ENCODE measurements at regions not wholly inside any gene's neighbourhood (a gene's known extent, or its start where the extent isn't known, plus 50 kb on each side); places are given as distances from the start of the nearest gene placed in this dataset.
A peak's percentile ranks its signal among the peaks of the same experiment; 100 is the strongest.

DNA sequence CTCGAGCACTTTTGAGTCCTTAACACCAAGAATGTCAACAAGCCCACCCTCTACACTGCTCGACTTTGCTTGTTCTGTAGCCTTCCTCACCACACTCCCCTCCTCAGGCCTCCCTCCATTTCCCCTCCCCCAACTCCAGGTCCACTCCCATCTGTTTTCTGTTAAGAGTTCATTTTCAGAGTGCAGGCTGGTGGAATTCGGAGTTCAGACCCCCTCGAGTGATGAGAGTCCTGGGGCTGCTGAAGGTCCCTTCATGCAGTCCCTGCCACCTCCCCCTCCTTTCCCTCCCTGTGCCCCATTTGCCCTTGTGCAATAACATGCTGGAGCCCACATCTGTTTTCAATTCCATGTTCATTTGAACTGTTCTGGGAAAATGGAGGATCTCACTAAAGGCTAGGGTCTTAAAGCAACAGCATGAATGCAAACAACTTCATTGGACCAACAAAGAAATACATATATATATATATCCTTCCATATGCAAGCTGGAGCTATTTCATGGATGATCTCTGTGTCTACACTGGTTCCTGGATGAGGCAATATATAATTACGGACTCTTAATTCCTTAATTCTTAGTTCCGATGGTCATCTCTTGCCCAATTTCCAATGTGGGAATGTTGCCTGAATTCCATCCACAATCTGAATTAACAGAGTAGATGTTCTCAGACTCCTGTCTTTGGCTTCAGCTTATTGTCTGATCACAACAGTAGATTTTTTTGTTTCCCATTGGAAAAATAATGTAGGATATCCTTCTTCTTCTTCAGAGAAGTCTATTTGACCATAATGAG lies 340.4 kb downstream of the ETS1 start:
- Mint-ChIP-seq H3K36me3 (no peaks in the 10 kb centered on the region), H3K27me3 (peaks cover 0 to 3% (median 0%) of the 10 kb centered on the region in 5 donors), H3K4me1 (no peaks in the 10 kb centered on the region), H3K9me3 (no peaks in the 10 kb centered on the region), H3K4me3 (no peak overlapping the region), H3K27ac (peak overlapping the region in 1 of 10 donors; percentile 55)
- ATAC-seq (no peak), DNase-seq (no peak)
- POLR2A ChIA-PET: no interaction called here

DNA sequence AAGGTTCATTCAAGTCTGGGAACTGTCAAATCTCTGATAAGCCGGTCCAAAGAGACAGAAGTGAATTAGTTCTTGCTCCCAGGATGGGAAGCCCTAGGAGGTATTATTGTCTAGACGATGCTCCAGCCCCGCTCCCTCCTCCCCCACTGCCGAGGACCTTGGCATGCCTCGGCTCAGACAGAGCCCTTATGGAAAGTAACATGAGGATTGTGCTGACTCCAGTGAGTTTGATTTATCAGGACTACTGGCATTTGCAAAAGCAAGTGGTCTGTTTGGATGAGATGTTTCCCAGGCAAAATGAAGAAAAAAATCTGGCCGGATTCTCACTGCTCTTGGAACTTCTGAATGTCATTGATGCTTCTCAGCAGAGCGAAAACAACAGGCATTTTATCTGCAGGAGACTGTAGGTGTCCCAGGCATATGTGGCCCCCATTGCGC lies 341.0 kb downstream of the ETS1 start:
- H3K36me3 Mint-ChIP-seq: no peaks in the 10 kb centered on the region
- H3K4me3 Mint-ChIP-seq: no peak overlapping the region
- POLR2A ChIA-PET: no interaction called here

DNA sequence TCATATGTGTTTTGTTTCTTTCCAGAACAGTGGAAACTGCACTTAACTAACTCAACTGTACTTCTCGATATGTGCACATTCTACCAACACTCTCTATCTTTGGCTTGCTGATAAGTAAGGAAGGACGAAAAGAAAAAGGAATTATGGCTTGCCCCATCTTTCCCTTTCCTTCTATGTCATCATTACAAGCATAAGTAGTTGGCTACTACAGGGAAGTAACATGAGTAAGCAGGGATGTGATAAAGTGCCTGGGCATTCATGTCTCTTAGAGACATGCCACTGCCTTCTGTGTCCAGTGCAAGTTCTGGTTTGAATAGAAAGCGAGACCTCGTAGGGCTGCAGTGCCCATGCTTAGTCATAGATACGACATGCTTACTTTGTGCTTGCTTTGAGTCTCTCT lies 342.5 kb downstream of the ETS1 start:
- DNase-seq (no peak), ATAC-seq (no peak)
- Mint-ChIP-seq H3K4me1 (no peaks in the 10 kb centered on the region), H3K27ac (no peak overlapping the region), H3K9me3 (no peaks in the 10 kb centered on the region), H3K27me3 (peaks cover 0 to 3% (median 0%) of the 10 kb centered on the region in 5 donors), H3K4me3 (no peak overlapping the region), H3K36me3 (no peaks in the 10 kb centered on the region)
- POLR2A ChIA-PET: no interaction called here

More for the DNA sequence above, 341.0 kb downstream of the ETS1 start:
- ATAC-seq: no peak
- H3K9me3 Mint-ChIP-seq: no peaks in the 10 kb centered on the region
- no peaks in the 10 kb centered on the region for H3K4me1 Mint-ChIP-seq
- H3K27me3 Mint-ChIP-seq: peaks cover 0 to 3% (median 0%) of the 10 kb centered on the region in 5 donors
- no peak for DNase-seq
- peak overlapping the region in 1 of 10 donors; percentile 55 for H3K27ac Mint-ChIP-seq

DNA sequence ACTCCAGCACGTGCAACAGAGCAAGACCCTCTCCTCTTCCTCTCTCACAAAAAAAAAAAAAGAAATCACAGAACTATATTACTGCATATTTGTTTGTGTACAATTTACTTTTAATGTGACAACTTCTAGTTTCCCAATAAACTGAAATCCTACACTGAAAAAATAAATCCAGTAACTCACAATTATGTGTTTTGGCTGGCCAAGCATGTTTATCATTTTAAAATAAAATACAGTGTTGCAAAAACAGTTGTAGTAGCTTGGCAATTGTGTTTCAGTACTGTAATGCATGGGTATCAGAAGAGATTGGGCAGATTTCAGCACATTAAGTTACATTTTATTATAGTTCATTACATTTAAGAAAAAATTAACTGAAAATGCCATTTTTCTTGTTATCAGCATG lies 344.9 kb downstream of the ETS1 start:
- Mint-ChIP-seq H3K27me3 (peaks cover 0 to 3% (median 0%) of the 10 kb centered on the region in 5 donors), H3K36me3 (no peaks in the 10 kb centered on the region), H3K4me3 (no peak overlapping the region), H3K4me1 (peaks cover 8 to 20% (median 15%) of the 10 kb centered on the region in 4 donors), H3K27ac (no peak overlapping the region), H3K9me3 (no peaks in the 10 kb centered on the region)
- no peak for DNase-seq
- no peak for ATAC-seq
- POLR2A ChIA-PET: no interaction called here

DNA sequence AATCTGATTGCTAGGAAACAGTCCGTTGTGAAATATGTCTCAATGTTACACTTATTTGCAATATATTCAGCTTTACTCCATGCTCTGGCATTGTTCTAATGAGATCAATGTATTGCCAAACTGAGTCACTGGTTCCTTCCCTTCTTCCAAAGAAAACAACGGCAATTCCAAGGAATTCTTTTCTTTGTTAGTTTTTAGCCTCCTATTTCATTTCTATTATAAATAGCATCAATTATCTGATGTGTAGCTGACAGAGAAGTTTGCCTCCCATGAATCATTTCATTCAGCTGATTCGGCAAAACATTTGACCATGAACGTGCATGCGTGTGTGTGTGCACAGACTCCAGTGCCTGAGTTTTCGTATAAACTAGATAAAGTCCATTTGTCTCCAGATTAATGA lies 346.8 kb downstream of the ETS1 start:
- Mint-ChIP-seq H3K4me3 (no peak overlapping the region), H3K9me3 (no peaks in the 10 kb centered on the region), H3K4me1 (peaks cover 8 to 20% (median 15%) of the 10 kb centered on the region in 4 donors), H3K27me3 (no peaks in the 10 kb centered on the region), H3K27ac (no peak overlapping the region), H3K36me3 (no peaks in the 10 kb centered on the region)
- POLR2A ChIA-PET: interaction anchor here (0.7 to 1.1 kb wide), 2 partner anchors 163 to 312 kb away, joined by 3 read pairs; no protein-coding TSS in a partner anchor
- ATAC-seq: no peak
- no peak for DNase-seq

DNA sequence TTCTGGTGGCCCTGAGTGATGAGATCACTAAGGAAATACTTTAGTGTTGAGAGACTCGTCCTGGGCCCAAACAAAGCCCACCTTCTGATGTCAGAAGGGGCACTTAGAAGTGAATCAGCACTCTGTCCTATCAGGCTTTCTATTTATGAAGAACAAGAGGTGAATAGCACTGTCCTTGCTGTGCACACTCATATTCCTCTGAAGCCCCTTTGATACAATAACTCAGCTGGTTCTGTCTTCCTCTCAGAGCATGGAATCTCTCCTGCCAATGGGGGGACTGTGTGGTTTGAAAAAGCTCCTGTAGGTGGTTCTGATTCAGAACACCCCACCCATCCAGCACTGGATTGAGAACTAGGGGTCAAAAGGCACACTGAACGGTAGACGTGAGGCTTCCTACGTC lies 348.1 kb downstream of the ETS1 start:
- Mint-ChIP-seq H3K27me3 (no peaks in the 10 kb centered on the region), H3K4me1 (peaks cover 8 to 20% (median 15%) of the 10 kb centered on the region in 4 donors), H3K4me3 (peak overlapping the region in 6 of 10 donors; percentile 3 to 63 (median 20)), H3K9me3 (no peaks in the 10 kb centered on the region), H3K27ac (peak overlapping the region in 9 of 10 donors; percentile 18 to 91 (median 74)), H3K36me3 (no peaks in the 10 kb centered on the region)
- POLR2A ChIA-PET: no interaction called here
- peak in 1 of 2 donors; percentile 30 for ATAC-seq
- no peak for DNase-seq

DNA sequence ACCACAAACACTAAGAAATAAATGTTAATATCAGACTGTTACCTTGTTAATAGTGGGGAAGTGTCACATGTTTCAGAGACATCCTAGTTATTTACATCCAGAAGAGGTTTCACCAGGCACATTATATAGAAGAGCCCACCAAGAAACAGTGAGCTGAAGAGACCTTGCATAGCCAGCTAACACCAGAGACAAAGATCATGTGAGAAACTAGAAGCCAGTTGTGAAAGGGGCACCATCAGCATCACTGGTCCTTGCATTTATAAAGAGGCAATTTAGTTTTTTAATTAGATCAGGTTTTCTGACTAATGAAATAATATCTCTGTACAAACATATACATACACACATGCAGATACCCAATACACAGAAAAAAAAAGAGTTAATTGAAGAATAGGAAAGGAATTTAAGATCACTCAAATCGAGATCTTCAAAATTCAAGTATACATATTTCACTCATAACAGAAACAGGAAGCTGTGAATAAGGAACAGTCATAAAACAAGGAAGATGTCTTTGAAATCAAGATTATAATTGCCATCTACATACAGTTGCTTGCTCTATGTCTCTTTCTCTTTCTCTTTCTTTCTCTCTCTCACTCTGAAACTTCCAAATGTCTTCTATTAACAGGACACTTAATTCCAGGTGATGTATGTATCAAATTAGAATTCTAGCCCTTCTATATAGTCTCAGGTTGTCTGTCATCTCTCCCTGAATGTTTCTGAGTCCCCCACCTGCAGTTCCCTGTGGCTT lies 348.7 kb downstream of the ETS1 start:
- H3K36me3 Mint-ChIP-seq: no peaks in the 10 kb centered on the region
- H3K27ac Mint-ChIP-seq: peak overlapping the region in 9 of 10 donors; percentile 18 to 91 (median 74)
- POLR2A ChIA-PET: no interaction called here
- peak in 2 of 10 donors; percentile 1 to 3 for DNase-seq
- ATAC-seq: peak in 1 of 2 donors; percentile 33
- H3K9me3 Mint-ChIP-seq: no peaks in the 10 kb centered on the region
- no peaks in the 10 kb centered on the region for H3K27me3 Mint-ChIP-seq
- peaks cover 8 to 20% (median 15%) of the 10 kb centered on the region in 4 donors for H3K4me1 Mint-ChIP-seq
- peak overlapping the region in 8 of 10 donors; percentile 3 to 63 (median 24) for H3K4me3 Mint-ChIP-seq

DNA sequence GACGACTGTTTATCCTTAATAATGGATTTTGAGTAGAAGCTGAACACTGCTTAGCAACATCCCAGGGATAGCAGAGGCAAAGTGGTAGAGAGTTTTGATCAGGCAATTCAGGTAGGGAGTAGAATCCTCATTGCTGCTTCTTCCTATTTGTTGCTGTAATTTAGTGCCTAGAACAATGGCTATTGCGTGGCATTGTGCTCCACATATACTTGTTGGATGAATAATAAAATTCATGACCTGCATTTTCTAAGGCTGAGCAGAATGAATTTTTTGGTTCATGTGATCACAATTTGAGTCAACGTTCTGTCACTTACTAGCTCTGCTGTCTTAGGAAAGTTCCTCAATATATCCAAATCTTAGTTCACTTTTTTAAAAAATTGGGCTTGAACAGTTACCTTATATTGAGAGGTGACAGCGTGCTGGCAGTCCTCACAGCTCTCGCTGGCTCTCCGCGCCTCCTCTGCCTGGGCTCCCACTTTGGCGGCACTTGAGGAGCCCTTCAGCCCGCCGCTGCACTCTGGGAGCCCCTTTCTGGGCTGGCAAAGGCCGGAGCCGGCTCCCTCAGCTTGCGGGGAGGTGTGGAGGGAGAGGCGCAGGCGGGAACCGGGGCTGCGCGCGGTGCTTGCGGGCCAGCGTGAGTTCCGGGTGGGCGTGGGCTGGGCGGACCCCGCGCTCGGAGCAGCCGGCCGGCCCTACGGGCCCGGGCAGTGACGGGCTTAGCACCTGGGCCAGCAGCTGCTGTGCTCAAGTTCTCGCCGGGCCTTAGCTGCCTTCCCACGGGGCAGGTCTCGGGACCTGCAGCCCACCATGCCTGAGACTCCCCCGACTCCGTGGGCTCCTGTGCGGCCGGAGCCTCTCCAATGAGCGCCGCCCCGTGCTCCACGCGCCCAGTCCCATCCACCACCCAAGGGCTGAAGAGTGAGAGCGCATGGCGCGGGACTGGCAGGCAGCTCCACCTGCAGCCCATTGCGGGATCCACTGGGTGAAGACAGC lies 350.6 kb downstream of the ETS1 start:
- POLR2A ChIA-PET: no interaction called here
- Mint-ChIP-seq H3K4me1 (peaks cover 8 to 20% (median 15%) of the 10 kb centered on the region in 4 donors), H3K27me3 (no peaks in the 10 kb centered on the region), H3K4me3 (no peak overlapping the region), H3K9me3 (no peaks in the 10 kb centered on the region), H3K27ac (no peak overlapping the region), H3K36me3 (peaks cover 0 to 3% (median 0%) of the 10 kb centered on the region in 3 donors)
- DNase-seq: no peak
- no peak for ATAC-seq

DNA sequence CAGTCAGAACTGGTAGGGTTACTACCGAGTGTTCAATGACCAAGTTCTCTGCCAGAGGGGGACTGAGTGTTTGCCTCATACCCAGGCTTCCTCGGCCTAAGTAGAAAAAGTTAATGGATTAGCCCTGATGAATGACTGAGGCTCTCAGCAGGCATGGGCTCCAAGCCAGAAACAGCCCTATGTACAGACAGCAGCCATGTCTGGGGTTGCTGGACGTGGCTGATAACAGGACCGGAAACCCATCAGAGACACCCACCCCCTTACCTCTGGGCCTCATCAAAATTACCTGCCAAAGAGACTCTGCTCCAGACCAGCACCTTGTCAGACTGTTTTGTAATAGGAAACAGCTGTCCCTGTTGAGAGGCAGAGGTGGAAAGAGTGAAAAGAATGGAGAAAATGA lies 351.4 kb downstream of the ETS1 start:
- Mint-ChIP-seq H3K9me3 (no peaks in the 10 kb centered on the region), H3K36me3 (peaks cover 0 to 3% (median 0%) of the 10 kb centered on the region in 3 donors), H3K27ac (peak overlapping the region in 1 of 10 donors; percentile 44), H3K27me3 (no peaks in the 10 kb centered on the region), H3K4me3 (no peak overlapping the region), H3K4me1 (peaks cover 8 to 20% (median 15%) of the 10 kb centered on the region in 4 donors)
- ATAC-seq (no peak), DNase-seq (no peak)
- POLR2A ChIA-PET: no interaction called here

DNA sequence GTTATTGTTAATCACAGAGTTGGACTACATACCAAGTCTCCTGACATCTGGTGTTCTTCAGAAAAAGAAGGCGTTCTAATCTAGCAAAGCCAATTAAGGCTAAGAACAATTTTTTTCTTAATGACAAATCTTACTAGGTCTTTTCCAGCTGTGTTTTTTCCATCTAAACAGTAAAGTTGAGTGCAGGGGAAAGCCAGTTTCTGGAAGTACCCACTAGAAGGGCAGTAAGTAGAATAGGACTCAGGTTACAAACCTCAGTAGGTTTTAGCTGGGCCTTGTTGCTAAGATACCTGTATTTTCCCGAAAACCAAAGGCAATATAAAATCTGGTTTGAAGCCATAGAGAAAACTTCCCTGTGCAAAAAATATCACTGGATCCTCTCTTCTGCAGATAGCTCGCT lies 351.9 kb downstream of the ETS1 start:
- Mint-ChIP-seq H3K9me3 (no peaks in the 10 kb centered on the region), H3K4me3 (no peak overlapping the region), H3K4me1 (peaks cover 8 to 20% (median 15%) of the 10 kb centered on the region in 4 donors), H3K27me3 (no peaks in the 10 kb centered on the region), H3K36me3 (peaks cover 0 to 3% (median 0%) of the 10 kb centered on the region in 3 donors), H3K27ac (no peak overlapping the region)
- POLR2A ChIA-PET: no interaction called here
- DNase-seq (no peak), ATAC-seq (no peak)

DNA sequence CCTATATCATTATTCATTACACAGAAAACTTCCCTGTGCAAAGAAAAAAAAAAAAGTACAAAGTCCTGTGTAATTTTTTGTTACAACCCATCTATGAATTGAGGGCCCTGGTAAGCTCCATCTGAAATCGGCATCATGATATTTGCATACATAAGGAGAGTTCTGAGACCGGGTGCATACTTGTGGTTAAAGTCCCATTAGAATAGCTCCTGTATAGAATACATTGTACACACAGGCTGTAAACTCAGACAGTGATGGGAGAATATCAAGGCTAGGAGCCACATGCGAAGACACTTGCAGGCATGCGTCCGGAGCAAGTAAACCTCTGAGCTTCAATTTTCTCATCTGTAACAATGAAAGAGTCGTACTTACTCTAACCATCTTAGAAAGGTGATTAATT lies 353.2 kb downstream of the ETS1 start:
- no peaks in the 10 kb centered on the region for H3K27me3 Mint-ChIP-seq
- POLR2A ChIA-PET: no interaction called here
- no peak for DNase-seq
- no peak overlapping the region for H3K4me3 Mint-ChIP-seq
- H3K4me1 Mint-ChIP-seq: peaks cover 7 to 15% (median 12%) of the 10 kb centered on the region in 4 donors
- no peaks in the 10 kb centered on the region for H3K9me3 Mint-ChIP-seq
- H3K27ac Mint-ChIP-seq: no peak overlapping the region
- ATAC-seq: no peak
- peaks cover 0 to 3% (median 0%) of the 10 kb centered on the region in 3 donors for H3K36me3 Mint-ChIP-seq

DNA sequence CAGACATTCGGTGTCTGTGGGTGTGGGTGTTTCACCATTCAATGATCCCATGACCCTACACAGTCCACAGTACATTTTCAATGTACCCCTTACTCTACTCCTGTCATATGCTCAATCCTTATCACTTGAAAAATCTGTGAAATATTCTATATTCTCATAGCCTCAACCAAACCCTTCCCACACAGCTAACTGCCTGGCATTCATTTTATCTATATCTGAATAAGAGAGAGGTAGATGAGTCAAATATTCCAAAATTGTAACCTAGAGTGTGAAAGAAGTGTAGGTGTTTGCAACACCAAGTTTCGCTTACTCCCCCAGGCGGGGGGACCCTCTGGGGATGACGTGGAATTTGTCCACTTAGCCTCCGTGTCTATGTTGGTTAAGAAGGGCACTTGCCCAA lies 354.8 kb downstream of the ETS1 start:
- ATAC-seq: no peak
- no peak for DNase-seq
- no peaks in the 10 kb centered on the region for H3K27me3 Mint-ChIP-seq
- peaks cover 0 to 5% (median 0%) of the 10 kb centered on the region in 4 donors for H3K4me1 Mint-ChIP-seq
- POLR2A ChIA-PET: no interaction called here
- H3K4me3 Mint-ChIP-seq: no peak overlapping the region
- H3K27ac Mint-ChIP-seq: no peak overlapping the region
- peaks cover 0 to 3% (median 0%) of the 10 kb centered on the region in 3 donors for H3K36me3 Mint-ChIP-seq
- no peaks in the 10 kb centered on the region for H3K9me3 Mint-ChIP-seq
